Hindlimb muscle (tissue), 1 donor: ENCODE measurements at regions not wholly inside any gene's neighbourhood (a gene's known extent, or its start where the extent isn't known, plus 50 kb on each side); places are given as distances from the start of the nearest gene placed in this dataset.
A peak's percentile ranks its signal among the peaks of the same experiment; 100 is the strongest.

Source experiments
- DNase-seq: peaks from one replicate; pipeline ENCODE4 v3.0.0-alpha.2; 2013

DNA sequence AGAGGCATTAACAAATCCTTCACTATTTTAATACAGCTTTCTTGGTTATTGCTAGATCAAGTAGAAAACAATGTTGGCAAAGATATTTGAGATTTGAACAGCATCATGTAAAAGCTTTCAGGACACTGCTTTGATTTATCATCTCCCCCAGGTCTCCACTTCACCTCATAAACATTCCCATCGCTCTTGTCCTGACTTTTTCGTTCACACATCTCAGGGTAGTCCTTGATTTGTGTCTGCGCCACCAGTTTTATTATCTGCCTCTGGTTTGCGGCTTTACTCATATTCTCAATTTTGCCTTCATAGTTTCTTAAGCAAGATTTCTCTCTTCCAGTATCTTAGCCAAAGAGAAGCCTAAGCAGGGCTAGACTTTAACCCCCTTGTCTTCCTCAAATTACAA lies 63.5 kb upstream of the ROR1 start:
- no peak for DNase-seq

DNA sequence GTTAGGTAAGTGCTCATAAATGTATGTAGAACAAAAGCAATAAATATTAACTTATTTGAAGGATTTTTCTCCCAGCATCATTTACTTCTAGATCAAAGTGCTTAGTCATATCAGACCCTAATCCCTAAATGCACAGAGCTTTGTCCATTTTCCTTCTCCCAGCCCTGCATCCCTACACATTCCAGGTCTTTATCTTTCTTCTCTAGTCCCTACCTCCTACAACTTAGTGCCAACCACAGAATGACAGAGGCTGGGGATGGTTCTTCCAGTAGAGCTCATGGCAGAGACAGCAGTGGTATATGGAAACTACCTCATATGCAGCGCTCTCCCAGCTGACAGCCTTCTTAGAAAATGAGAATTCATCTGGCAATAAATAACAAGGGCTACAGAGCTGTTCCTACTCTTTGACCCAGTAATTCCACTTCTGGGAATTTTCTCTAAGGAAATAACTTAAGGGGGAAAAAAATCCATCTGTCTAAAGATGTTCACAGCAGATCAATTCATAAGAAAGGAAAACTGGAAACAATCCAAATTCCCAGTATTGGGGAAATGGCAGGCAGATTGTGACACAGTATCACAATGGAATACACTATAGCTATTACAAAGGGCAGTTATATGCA lies 62.9 kb upstream of the ROR1 start:
- peak; percentile 18 for DNase-seq

DNA sequence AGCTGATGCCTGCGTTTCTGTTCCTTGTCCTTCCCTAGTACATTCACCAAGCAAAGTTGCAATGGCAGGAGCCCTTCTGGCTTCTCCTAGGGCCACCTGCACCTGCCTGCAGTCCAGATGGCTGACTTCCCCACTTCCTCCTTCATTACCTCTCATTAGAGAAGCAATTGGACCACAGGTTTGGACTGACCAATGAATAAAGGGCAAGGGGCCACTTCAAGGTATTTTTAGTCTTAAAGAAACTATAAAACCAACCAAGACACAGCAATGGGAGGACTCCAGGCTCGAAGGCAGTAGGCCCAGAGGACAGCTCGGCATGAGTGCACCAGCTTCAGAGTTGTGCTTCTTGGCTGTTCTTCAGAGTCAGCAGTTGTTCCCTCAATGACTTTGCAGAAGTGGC lies 60.8 kb upstream of the ROR1 start:
- no peak for DNase-seq

DNA sequence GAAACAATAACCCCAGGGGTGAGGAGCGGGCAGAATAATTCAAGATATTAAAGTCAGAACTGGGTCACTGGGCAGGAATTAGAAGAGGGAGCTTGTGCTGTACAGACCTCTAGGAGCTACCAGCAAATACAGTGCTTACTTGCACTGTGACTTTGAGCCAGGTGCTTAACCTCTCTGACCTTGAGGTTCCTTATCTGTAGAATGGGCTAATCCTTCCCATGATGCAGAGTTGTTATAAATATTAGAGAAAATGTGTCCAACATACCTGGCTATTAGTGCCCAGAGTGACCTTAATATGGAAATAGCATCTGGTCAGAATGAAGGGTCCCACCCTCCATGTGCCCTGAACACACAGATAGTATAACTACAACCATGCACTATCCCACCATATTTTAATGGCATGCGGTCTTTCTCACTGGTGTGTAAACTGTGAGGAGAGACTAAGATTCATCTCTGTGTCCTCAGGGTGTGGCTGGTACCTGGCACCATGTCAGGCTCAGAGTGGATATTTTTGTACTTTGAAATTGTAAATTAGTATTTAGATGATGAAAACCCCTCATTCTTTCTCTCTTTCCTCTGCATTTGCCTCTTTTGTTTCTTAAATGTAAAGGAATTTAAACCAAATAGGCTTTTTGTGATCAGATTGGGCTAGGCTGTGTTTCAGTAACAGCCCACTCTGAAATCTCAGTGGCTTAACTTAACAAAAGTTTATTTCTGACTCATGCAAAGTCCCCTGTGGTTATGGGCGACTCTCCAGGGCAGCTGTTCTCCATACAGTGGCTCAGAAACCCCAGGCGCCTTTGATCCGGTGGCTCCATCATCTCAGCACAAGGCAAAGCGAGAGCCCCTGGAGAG lies 60.0 kb upstream of the ROR1 start:
- no peak for DNase-seq

DNA sequence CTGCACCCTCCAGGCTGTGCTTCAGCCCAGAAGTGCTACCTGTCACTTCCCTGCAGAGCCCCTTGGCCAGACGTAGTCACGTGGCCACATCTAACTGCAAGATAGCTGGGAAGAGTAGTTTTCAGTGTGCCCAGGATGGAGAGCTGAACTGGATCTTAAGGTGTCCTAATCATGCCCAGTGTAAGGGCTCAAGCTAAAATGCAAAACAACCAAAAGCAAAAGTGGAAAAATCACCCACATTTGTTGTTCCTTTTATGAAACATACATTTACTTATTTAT lies 59.4 kb upstream of the ROR1 start:
- no peak for DNase-seq

DNA sequence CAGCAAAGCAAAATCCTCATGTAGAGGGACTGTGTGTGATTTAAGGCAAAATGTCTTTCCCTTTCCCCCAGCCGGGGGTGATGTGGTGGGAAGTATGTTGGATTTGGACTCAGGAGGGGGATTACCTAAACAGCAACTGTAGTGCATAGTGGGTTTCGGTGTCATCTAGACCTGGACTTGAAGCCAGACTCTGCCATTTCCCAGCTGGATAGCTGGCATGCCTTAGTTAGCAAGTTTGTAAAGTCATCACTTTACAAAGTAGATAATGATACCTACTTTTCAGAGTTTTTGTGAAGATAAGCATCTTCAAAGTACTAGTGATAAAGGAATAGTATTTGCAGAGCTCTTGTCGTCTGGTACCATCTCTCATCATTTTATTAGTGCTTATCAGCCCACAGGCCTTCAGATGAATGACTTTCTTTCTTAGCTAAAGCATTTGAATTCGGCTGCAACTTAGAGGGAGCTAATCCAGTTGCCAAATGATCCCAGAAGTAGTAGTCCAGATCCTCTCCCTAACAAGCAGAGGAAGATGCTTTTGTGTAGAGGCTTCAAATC lies 56.2 kb upstream of the ROR1 start:
- DNase-seq, result no peak

DNA sequence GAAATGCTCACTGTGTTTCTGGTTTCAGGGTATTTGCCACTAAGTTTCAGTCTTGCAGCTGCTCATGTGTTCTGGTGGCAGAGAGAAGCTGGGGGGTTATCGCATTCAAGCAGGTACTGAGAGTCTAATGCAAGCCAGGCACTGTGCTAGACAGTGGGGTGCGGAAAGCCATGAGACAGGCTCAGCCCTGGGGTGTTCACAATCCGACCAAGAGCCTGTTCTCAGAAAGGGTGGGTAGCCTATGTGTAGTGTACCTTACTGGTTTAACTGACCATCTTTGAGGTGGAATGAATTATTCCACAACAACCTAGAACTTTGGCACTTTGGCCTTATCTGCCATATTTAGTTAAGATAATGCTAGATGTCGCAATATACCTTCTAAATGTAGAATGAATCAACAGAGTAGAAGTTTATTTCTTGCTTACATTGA lies 55.3 kb upstream of the ROR1 start:
- DNase-seq, result no peak

DNA sequence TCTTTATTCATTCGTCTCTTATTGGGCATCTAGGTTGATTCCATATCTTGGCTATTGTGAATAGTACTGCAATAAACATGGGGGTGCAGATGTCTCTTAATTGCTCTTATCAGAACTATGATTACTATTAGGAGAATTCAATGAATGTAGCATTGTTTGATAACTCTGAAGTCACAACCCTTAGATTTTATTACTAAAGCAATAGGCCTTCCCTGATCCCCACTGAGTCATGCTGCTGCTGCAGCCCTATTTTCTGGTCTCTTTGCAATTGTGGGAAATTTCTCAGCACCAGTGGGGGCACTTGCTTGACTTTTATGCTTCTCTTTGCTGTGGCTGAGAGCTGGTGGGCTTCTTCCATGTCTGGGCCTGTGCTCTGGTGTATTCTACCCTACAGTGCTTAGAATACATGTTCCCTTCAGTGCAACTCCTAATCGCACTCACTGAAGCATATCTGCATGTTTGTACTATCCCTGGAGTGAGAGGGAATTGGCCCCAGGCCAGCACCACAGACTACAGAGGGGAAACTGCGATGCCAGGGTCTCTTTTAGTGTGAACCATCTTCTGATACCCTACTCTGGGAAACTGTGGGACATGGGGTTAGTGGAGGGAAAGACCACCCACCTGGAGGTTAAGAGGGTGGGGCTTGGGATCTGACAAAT lies 52.2 kb upstream of the ROR1 start:
- DNase-seq, result no peak

DNA sequence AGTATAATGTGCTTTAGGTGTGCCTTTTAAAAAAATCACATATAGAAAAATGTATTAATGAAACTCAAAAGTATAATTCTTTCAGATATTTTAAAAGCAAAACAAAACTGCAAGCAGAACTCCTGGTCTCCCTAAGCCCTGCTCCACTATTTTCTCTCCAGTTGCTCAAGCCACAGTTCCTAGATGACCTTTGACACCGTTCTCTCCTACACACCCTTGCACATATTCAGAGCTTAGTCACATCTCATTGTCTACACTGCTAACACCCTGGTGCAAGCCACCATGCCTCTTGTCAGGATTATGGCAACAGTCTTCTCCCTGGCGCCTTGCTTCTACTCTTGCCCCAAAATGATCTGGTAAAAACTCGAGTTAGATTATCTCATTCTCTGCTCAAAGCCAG lies 50.2 kb upstream of the ROR1 start:
- DNase-seq, result no peak
